ENCODE measurements at regions not wholly inside any gene's neighbourhood (a gene's known extent, or its start where the extent isn't known, plus 50 kb on each side); places are given as distances from the start of the nearest gene placed in this dataset.
"Not testable (repeated sequence)": the region's sequence is repeated elsewhere in the genome, so short reads cannot be mapped to it uniquely, and the experiment has no call there.

GRCh38 chr3:150130404-150131100 is 159.9 kb upstream of the PFN2 start:
- no peak for DNase-seq (ENCODE audit: low read depth in 2 of 2)

- DNase-seq (ENCODE audit: low read depth in 2 of 2) = no peak
Measured at GRCh38 chr3:150129166-150129565, 158.5 kb upstream of the PFN2 start.

- DNase-seq (ENCODE audit: low read depth in 2 of 2) = no peak
Measured at GRCh38 chr3:150128126-150128525, 157.4 kb upstream of the PFN2 start.

- no peak for DNase-seq (ENCODE audit: low read depth in 2 of 2)
Measured at GRCh38 chr3:150127011-150127490, 156.4 kb upstream of the PFN2 start.

GRCh38 chr3:150124142-150124541 is 153.4 kb upstream of the PFN2 start:
- DNase-seq (ENCODE audit: low read depth in 2 of 2) = no peak

GRCh38 chr3:150123249-150123648 is 152.6 kb upstream of the PFN2 start:
- DNase-seq (ENCODE audit: low read depth in 2 of 2) = not testable (repeated sequence)

GRCh38 chr3:150118219-150118618 is 147.5 kb upstream of the PFN2 start:
- no peak for DNase-seq (ENCODE audit: low read depth in 2 of 2)

GRCh38 chr3:150117076-150117475 is 146.4 kb upstream of the PFN2 start:
- DNase-seq (ENCODE audit: low read depth in 2 of 2) = no peak

GRCh38 chr3:150116196-150116595 is 145.5 kb upstream of the PFN2 start:
- DNase-seq (ENCODE audit: low read depth in 2 of 2) = no peak

- DNase-seq (ENCODE audit: low read depth in 2 of 2) = no peak
Measured at GRCh38 chr3:150114873-150115540, 144.3 kb upstream of the PFN2 start.

- no peak for DNase-seq (ENCODE audit: low read depth in 2 of 2)
Measured at GRCh38 chr3:150114273-150114672, 143.6 kb upstream of the PFN2 start.

- DNase-seq (ENCODE audit: low read depth in 2 of 2) = no peak
Measured at GRCh38 chr3:150110097-150110496, 139.4 kb upstream of the PFN2 start.

- no peak for DNase-seq (ENCODE audit: low read depth in 2 of 2)
Measured at GRCh38 chr3:150107429-150108175, 136.9 kb upstream of the PFN2 start.

GRCh38 chr3:150106740-150107428 is 136.2 kb upstream of the PFN2 start:
- no peak for DNase-seq (ENCODE audit: low read depth in 2 of 2)

- no peak for DNase-seq (ENCODE audit: low read depth in 2 of 2)
Measured at GRCh38 chr3:150105886-150106612, 135.4 kb upstream of the PFN2 start.

GRCh38 chr3:150105025-150105424 is 134.3 kb upstream of the PFN2 start:
- no peak for DNase-seq (ENCODE audit: low read depth in 2 of 2)

- DNase-seq (ENCODE audit: low read depth in 2 of 2) = no peak
Measured at GRCh38 chr3:150104564-150104963, 133.9 kb upstream of the PFN2 start.

- no peak for DNase-seq (ENCODE audit: low read depth in 2 of 2)
Measured at GRCh38 chr3:150101016-150101415, 130.3 kb upstream of the PFN2 start.

GRCh38 chr3:150098621-150099020 is 127.9 kb upstream of the PFN2 start:
- no peak for DNase-seq (ENCODE audit: low read depth in 2 of 2)

- no peak for DNase-seq (ENCODE audit: low read depth in 2 of 2)
Measured at GRCh38 chr3:150097588-150097890, 126.8 kb upstream of the PFN2 start.

- no peak for DNase-seq (ENCODE audit: low read depth in 2 of 2)
Measured at GRCh38 chr3:150096700-150097587, 126.2 kb upstream of the PFN2 start.

All from stimulated activated CD8-positive, alpha-beta memory T cell treated with anti-CD3 and anti-CD28 coated beads, Interleukin-7, amount 100 ng/mL, for 4 hours (primary cell).